ENCODE measurements at regions not wholly inside any gene's neighbourhood (a gene's known extent, or its start where the extent isn't known, plus 50 kb on each side); places are given as distances from the start of the nearest gene placed in this dataset.

DNA sequence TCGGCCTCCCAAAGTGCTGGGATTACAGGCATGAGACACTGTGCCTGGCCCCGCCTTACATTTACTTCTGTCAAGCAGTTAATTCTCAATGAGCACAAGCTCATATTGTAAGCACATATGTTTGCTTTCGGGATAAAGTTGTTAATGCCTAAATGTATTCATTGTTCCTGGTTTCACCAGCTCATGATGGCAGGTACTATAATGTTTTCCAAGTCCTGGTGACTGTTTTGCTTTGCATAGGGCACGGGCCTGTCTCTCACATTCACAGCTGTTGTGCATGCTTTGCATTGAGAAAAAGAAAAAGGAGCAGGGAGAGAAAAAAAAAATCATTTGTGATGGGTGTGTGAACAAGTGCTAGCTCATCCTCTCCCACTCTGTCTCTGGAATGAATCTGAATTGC is 661.2 kb upstream of the TENM3 start:
- DNase-seq = no peak

DNA sequence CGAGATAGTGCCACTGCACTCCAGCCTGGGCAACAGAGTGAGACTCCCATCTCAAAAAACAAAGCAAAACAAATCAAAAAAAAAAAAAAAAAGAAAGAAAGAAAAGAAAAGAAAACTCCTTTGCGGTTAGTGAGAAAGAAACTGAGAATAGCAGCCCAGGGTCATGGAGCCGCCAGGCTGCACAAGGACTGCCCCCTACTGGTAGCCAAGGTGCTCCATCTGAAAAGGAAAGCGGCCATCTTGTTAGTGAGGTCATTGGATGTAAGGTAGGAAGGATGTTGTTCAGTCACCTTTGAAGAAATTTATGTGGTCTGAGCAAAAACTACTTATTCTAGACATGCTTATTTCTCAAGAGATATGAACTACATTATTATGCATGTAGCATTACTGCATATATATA is 660.6 kb upstream of the TENM3 start:
- no peak for DNase-seq

- no peak for DNase-seq
Observed at GRCh38 chr4:181588733-181589302, 654.4 kb upstream of the TENM3 start.

GRCh38 chr4:181592221-181592745 is 650.9 kb upstream of the TENM3 start:
- DNase-seq = no peak

DNA sequence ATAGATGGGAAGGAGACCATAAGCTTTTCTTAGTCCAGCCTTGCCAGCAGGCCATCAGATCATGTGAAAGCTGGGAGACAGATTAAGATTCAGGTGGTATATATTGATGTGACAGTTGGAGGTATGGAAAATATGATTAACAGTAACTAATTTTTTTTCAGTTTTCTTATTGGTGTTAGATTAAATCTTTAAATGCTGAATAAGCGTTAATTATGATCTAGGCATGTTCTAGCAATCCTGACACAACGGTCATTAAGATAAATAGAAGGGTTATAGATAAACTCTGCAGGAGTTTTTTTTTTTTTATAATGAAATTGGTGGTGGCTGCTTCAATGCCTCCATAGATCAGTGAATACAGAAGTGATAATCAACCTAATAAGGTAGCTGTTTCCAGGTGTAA is 649.5 kb upstream of the TENM3 start:
- no peak for DNase-seq

GRCh38 chr4:181594188-181594587 is 649.0 kb upstream of the TENM3 start:
- DNase-seq = no peak

DNA sequence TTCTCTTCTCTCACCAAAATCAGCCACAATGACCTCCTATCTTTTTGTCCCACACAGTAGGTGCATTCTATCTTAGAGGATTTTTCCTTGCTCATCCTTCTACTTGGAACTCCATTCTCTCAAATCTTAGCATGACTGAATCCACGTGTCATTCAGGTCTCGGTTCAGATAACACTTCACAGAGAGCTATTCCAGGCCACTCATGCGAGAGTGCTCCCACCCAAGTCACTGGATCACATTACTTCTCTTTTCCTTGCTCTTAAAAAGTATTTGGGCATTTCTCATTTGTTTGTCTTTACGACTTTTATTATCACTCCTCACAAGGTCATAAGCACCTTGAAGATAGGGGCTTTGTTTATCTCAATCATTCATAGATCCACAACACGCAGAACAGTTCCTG is 647.5 kb upstream of the TENM3 start:
- no peak for DNase-seq

DNA sequence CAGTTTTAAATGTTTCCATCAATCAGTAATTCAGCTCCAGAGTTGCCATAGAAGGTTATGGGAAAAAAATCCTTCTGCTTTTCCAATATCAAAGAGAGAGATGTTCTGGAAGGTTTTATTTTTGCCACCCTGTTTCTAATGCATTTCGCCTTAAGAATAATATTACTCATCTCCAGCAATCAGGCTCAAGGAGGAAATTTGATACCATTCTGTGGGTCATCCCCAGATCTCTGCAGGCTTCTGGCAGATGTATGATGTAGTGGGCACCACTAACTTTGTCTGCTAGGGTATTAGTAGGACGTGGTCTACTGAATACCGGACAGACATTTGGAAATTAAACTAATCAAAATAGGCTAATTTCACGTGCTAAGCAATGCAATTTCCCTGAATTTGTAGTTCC is 645.4 kb upstream of the TENM3 start:
- no peak for DNase-seq

DNA sequence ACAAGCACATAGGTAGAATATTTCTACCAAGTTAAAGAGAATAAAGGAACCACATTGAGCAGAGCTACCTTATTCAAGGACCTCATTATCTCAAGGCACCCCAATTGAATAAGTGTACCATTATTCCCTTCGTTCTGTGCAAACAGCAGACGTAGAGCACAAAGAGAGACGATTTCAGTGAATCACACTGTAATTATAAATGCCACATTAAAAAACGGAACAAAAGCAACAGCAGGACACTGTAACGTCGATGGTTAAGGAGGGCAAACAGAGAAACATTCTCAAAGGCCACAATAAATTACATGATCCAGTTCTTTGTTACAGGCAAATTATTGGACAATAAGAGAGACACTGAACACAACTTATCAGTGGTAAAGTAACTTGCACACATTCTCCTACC is 644.1 kb upstream of the TENM3 start:
- DNase-seq = no peak

GRCh38 chr4:181601103-181601502 is 642.1 kb upstream of the TENM3 start:
- DNase-seq = no peak

DNA sequence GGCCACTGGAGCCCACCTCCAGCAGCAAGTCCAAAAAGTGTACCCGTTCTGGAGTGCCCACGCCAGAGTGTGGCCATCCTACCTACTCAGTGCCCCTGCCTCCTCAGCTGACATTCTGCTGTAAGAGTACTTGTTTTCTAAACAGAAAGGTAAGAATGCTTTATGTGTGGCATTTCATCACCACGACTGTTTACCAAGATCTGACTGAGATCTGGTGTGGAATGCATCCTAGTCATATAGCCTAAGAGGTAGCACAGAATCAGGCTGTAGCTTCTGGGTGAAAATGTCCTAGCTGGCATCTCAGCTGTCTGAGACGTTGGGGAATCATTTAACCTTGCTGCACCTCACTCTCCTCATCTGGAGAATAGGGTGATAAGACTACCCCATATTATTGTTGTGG is 638.7 kb upstream of the TENM3 start:
- DNase-seq = no peak

DNA sequence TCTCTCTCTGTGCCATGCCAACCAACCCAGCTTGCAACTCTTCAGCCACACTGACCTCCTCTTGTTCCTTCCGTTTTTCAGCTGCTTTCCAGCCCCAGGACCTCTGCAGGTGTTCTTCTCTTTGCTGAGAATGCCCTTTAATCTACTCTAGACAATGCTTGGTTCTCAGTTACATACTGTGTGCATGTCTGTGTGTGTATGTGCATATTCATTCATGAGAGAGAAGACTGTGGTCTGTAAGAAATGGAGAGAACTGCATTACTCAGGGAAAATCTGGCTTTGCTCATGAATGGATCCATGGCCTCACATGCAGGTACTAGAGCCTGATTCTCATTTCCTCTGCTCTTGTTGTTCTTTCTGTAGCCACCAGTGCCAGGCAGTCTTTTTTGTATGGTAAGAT is 636.9 kb upstream of the TENM3 start:
- no peak for DNase-seq

- DNase-seq = no peak
Observed at GRCh38 chr4:181608181-181608580, 635.0 kb upstream of the TENM3 start.

GRCh38 chr4:181611033-181611711 is 632.0 kb upstream of the TENM3 start:
- no peak for DNase-seq

- no peak for DNase-seq
Observed at GRCh38 chr4:181611946-181612600, 631.1 kb upstream of the TENM3 start.

GRCh38 chr4:181613200-181613599 is 630.0 kb upstream of the TENM3 start:
- DNase-seq = no peak

DNA sequence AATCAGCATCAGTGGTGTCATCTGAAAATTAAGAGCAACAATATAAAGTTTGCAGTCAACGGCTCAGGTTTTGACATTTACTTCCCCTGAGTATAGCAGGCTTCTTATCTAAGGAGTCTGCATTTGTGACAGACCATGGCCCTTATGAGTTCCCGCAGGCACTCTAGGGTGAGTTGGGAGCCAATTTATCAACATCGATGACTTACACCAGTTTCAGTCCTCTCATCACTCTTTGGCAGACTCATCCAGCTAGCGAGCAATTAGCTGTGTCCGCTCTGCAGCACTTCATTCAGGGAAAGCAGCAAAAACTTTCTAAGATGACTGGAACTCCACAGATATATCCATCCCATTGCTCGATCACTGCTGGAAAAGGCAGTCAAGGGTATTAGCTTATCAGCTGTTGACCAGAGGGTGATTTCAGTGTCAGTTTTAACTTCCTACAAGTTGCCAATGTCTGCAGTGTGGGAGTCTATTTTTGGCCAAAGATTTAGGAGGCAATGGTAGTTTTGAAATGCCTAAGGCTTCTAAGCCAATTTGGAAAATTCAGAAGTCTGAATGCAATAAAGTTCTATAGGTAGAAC is 625.1 kb upstream of the TENM3 start:
- DNase-seq = no peak

GRCh38 chr4:181618896-181619295 is 624.3 kb upstream of the TENM3 start:
- DNase-seq = no peak

- no peak for DNase-seq
Observed at GRCh38 chr4:181619651-181620050, 623.6 kb upstream of the TENM3 start.

DNA sequence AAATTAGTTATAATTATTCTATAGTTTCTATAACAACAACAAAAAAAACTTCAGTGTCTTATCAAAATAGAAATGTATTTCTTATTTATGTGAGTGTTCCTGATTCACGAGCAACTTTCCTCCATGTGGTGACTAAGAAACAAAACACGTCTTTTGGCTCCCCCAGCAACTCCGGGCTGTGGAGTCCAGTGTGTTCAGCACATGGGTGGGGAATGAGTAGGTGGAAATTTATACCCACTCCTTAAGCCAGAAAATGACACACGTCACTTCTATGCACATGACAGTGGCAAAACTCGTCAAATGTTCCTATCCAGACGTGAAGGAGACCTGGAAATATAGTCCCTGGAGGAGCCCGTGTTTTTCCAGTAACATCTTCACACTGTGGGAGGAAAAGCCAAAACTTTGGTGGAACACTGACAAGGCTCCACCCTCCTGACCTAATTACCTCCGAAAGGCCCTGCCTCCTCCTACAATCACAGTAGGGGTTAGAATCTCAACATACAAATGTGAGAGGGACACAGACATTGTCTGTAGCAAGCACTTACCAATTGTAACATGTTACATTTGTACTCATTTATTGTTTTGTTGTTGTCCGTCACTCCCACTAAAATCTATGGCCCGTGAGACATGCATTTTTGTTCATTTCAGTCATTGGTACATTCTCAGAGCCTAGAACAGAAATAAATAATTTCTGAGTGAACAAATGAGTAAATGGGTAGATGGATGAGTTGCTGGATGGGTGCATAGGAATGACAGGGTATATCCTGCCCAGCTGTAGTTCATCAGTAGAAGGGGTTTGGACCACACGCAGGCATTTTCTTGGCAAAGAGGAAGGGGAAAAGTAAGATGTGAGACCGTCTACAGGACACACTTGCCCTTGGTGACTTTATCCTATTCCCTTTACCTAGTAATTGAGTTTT is 605.8 kb upstream of the TENM3 start:
- no peak for DNase-seq

- no peak for DNase-seq
Observed at GRCh38 chr4:181643466-181643865, 599.7 kb upstream of the TENM3 start.

DNA sequence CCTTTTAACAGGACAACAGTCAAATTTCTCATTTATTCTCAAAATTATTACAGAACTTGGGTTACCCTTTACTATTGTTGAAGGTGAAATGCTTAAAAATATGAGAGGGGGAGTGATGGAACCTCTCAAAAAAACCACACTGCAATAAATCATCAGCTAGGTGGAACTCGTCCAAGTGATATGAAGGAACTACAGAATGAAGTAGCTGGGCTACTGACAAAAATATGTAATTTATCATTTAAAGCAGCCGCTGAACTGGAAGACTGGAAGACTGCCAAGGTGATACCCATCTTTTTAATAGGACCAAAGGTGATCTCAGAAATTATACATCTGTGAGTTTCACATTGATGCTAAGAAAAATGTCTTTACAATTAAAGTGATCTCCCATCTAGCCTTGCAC is 597.7 kb upstream of the TENM3 start:
- DNase-seq = no peak

- no peak for DNase-seq
Observed at GRCh38 chr4:181646864-181647263, 596.3 kb upstream of the TENM3 start.
